HCT116 (cell line): ENCODE measurements at regions not wholly inside any gene's neighbourhood (a gene's known extent, or its start where the extent isn't known, plus 50 kb on each side); places are given as distances from the start of the nearest gene placed in this dataset.

Experiments
- ATAC-seq: fragments of 200-7000 bp; cut with Tn5 transposase; 2 replicates; pipeline ENCODE4 v1.9.1; 2020; ENCODE audit warnings: mild to moderate bottlenecking, moderate library complexity
- BruUV-seq: library from RNA; stranded (reverse); fragments of 400-500 nt; replicated peaks from 2 replicates; lab custom pipeline; 2021; lab: Mats Ljungman, UMichigan
- CTCF ChIA-PET: fragments of 300-600 bp; sonication (Branson Sonifier 250); formaldehyde crosslinking; loops from one replicate; lab custom pipeline; 2021; ENCODE audit warnings: antibody characterized with exemption; lab: Charles Lee
- POLR2A ChIA-PET: fragments of 300-600, 350-600 bp; sonication (Branson Sonifier 250); formaldehyde crosslinking; loops from one replicate; lab custom pipeline; 2021; ENCODE audit warnings: antibody characterized with exemption; lab: Charles Lee
- RAD21 ChIA-PET, 2 experiments: fragments of 300-600 bp; sonication (Branson Sonifier 250); formaldehyde crosslinking; loops; one replicate each; lab custom pipeline; 2023; ENCODE audit warnings: low total read pairs in 2 of 2; ENCODE audit not compliant: uncharacterized antibody in 2 of 2, unreplicated experiment in 2 of 2, low non-redundant PET in 1 of 2; lab: Charles Lee
- DNase-seq: peaks from one replicate; pipeline ENCODE4 v3.0.0-alpha.2; 2010; ENCODE audit warnings: low read depth, low spot score
- H2AFZ ChIP-seq: fragments of 200-600 bp; shearing (Covaris generic), sonication (generic); 2 replicates; pipeline ENCODE4 v1.6.1; 2017; ENCODE audit warnings: low read depth, mixed run types, mixed read lengths, antibody characterized with exemption, low read length; ENCODE audit not compliant: poor library complexity, severe bottlenecking
- H3K27ac ChIP-seq: 2 replicates; pipeline ENCODE4 v1.5.1; 2012; ENCODE audit warnings: low read depth, low read length
- H3K27me3 ChIP-seq: fragments of 200-600 bp; sonication (generic); 2 replicates; pipeline ENCODE4 v1.6.1; 2016; ENCODE audit warnings: mixed run types, low read length, mixed read lengths; ENCODE audit not compliant: insufficient read depth
- H3K36me3 ChIP-seq, 2 experiments: fragments of 200-500 bp in 1 of 2; fragments of 200-600 bp in 1 of 2; sonication (Bioruptor generic) in 1 of 2; sonication (generic) in 1 of 2; 2 replicates each; pipeline versions ENCODE4 v1.5.1 to v1.6.1; 2014 to 2016; ENCODE audit warnings: low read length in 2 of 2, inconsistent platforms in 1 of 2, mixed read lengths in 1 of 2, mixed run types in 1 of 2; ENCODE audit not compliant: insufficient read depth in 2 of 2, control insufficient read depth in 1 of 2
- H3K4me1 ChIP-seq, 2 experiments: fragments of 200-600 bp in 1 of 2; sonication (generic) in 1 of 2; 2 replicates each; pipeline versions ENCODE4 v1.5.1 to v1.6.1; 2012 to 2017; ENCODE audit warnings: low read length in 2 of 2, inconsistent platforms in 1 of 2, mild to moderate bottlenecking in 1 of 2, mixed read lengths in 1 of 2, mixed run types in 1 of 2, moderate library complexity in 1 of 2; ENCODE audit not compliant: insufficient read depth in 2 of 2, control insufficient read depth in 1 of 2
- H3K4me2 ChIP-seq: fragments of 200-600 bp; sonication (generic); 2 replicates; pipeline ENCODE4 v1.6.1; 2017; ENCODE audit warnings: mixed run types, low read length, mixed read lengths
- H3K4me3 ChIP-seq, 2 experiments: fragments of 200-600 bp in 1 of 2; sonication (generic) in 1 of 2; replicated peaks in 1 of 2; 2 replicates each; pipeline ENCODE4 v1.5.1; 2011 to 2016; ENCODE audit warnings: low read length in 2 of 2, control low read depth in 1 of 2, low read depth in 1 of 2, mild to moderate bottlenecking in 1 of 2, mixed read lengths in 1 of 2, mixed run types in 1 of 2
- H3K79me2 ChIP-seq: fragments of 200-600 bp; sonication (generic); 2 replicates; pipeline ENCODE4 v1.6.1; 2017; ENCODE audit warnings: mild to moderate bottlenecking, mixed run types, low read length, moderate library complexity, mixed read lengths; ENCODE audit not compliant: insufficient read depth
- H3K9ac ChIP-seq: fragments of 200-600 bp; sonication (generic); 2 replicates; pipeline ENCODE4 v1.6.1; 2016; ENCODE audit warnings: low read length, mixed read lengths
- H3K9me2 ChIP-seq: fragments of 200-600 bp; sonication (generic), shearing (Covaris generic); 2 replicates; pipeline ENCODE4 v1.6.1; 2017; ENCODE audit warnings: mixed run types, mild to moderate bottlenecking, moderate library complexity; ENCODE audit not compliant: insufficient read depth
- H3K9me3 ChIP-seq, 2 experiments: fragments of 200-500 bp in 1 of 2; fragments of 200-600 bp in 1 of 2; sonication (Bioruptor generic) in 1 of 2; sonication (generic) in 1 of 2; 2 replicates each; pipeline ENCODE4 v1.6.1; 2014 to 2017; ENCODE audit warnings: low read length in 2 of 2, mixed read lengths in 2 of 2, inconsistent platforms in 1 of 2, low read depth in 1 of 2, mild to moderate bottlenecking in 1 of 2, mixed run types in 1 of 2, moderate library complexity in 1 of 2; ENCODE audit not compliant: control insufficient read depth in 1 of 2, insufficient read depth in 1 of 2
- H4K20me1 ChIP-seq: fragments of 200-600 bp; sonication (generic), shearing (Covaris generic); 2 replicates; pipeline ENCODE4 v1.6.1; 2017; ENCODE audit warnings: mixed run types, mild to moderate bottlenecking, moderate library complexity; ENCODE audit not compliant: insufficient read depth
- SIN3A ChIP-seq: IDR thresholded peaks from 2 replicates; pipeline ENCODE4 v1.6.1; 2012; ENCODE audit warnings: low read depth
- SRF ChIP-seq: IDR thresholded peaks from 2 replicates; pipeline ENCODE4 v1.6.1; 2012; ENCODE audit warnings: low read depth
- YY1 ChIP-seq: IDR thresholded peaks from 2 replicates; pipeline ENCODE4 v1.6.1; 2011; ENCODE audit warnings: low read length, low read depth, moderate library complexity, mild to moderate bottlenecking; ENCODE audit not compliant: insufficient replicate concordance; ENCODE audit errors: extremely low read depth
- ZNF274 ChIP-seq: fragments of 200-500 bp; sonication (Bioruptor generic); IDR thresholded peaks from 2 replicates; pipeline ENCODE4 v1.6.1; 2014; ENCODE audit warnings: mild to moderate bottlenecking, low read depth, low read length, inconsistent platforms
- intact Hi-C: fragments of 100-400 bp; cut with micrococcal nuclease; formaldehyde crosslinking; loops from 2 replicates; pipeline ENCODE4 v1.10.0; 2022
- TF ChIP-seq, protein P1 (sequence below): IDR thresholded peaks from 2 replicates; pipeline ENCODE4 v1.6.1; 2012; ENCODE audit warnings: low read depth

- no peak overlapping the region for H2AFZ ChIP-seq
- H3K9ac ChIP-seq: no peak overlapping the region
- CTCF ChIA-PET: no interaction called here
Measured at GRCh38 chr5:29162297-29162696, 2031.2 kb upstream of the CDH6 start.

More at GRCh38 chr5:29162297-29162696, 2031.2 kb upstream of the CDH6 start:
- Histone ChIP-seq H3K36me3 (no peaks in the 10 kb centered on the region), H3K4me1 (no peaks in the 10 kb centered on the region), H3K27ac (no peak overlapping the region), H4K20me1 (no peaks in the 10 kb centered on the region), H3K4me2 (no peak overlapping the region), H3K27me3 (no peaks in the 10 kb centered on the region), H3K4me3 (no peak overlapping the region), H3K79me2 (no peaks in the 10 kb centered on the region), H3K9me2 (no peaks in the 10 kb centered on the region), H3K9me3 (peaks cover 7 to 20% of the 10 kb centered on the region in 2 experiments; a peak in 2 of 4 replicates)
- TF ChIP-seq SIN3A (no peak), YY1 (no peak), ZNF274 (no peak), SRF (no peak)
- TF ChIP-seq, protein P1, sequence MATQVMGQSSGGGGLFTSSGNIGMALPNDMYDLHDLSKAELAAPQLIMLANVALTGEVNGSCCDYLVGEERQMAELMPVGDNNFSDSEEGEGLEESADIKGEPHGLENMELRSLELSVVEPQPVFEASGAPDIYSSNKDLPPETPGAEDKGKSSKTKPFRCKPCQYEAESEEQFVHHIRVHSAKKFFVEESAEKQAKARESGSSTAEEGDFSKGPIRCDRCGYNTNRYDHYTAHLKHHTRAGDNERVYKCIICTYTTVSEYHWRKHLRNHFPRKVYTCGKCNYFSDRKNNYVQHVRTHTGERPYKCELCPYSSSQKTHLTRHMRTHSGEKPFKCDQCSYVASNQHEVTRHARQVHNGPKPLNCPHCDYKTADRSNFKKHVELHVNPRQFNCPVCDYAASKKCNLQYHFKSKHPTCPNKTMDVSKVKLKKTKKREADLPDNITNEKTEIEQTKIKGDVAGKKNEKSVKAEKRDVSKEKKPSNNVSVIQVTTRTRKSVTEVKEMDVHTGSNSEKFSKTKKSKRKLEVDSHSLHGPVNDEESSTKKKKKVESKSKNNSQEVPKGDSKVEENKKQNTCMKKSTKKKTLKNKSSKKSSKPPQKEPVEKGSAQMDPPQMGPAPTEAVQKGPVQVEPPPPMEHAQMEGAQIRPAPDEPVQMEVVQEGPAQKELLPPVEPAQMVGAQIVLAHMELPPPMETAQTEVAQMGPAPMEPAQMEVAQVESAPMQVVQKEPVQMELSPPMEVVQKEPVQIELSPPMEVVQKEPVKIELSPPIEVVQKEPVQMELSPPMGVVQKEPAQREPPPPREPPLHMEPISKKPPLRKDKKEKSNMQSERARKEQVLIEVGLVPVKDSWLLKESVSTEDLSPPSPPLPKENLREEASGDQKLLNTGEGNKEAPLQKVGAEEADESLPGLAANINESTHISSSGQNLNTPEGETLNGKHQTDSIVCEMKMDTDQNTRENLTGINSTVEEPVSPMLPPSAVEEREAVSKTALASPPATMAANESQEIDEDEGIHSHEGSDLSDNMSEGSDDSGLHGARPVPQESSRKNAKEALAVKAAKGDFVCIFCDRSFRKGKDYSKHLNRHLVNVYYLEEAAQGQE: no peak
- DNase-seq (no peak), ATAC-seq (no peak)
- ChIA-PET RAD21 (no interaction called here), POLR2A (no interaction called here)
- intact Hi-C loops: no loop called here
- no TSS peak for BruUV-seq
